ENCODE measurements at regions not wholly inside any gene's neighbourhood (a gene's known extent, or its start where the extent isn't known, plus 50 kb on each side); places are given as distances from the start of the nearest gene placed in this dataset.

DNA sequence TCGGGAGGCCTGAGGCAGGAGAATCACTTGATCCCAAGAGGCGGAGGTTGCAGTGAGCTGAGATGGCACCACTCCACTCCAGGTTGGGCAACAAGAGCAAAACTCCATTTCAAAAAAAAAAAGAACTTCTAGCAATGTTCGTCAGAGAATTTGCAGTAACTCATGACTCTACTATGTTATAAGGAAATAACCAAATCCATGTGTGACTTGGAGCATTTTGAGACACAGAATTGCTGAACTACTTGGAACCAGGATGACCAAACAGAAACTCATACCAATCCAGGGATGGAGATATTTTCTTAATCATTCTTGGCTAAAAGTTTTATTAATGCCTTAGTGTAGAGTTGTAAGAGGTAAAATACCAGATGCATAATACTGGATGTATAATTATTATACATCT is 99.9 kb upstream of the BNC2 start:
- Histone ChIP-seq H3K9me1 (ENCODE audit: control insufficient read depth, extremely low read depth, insufficient read depth, low read length) (no peaks in the 10 kb centered on the region), H2AFZ (ENCODE audit: control insufficient read depth, low read length) (no peak overlapping the region), H3K4me3 (ENCODE audit: control insufficient read depth in 2 of 3, extremely low read depth in 1 of 3, insufficient read depth in 2 of 3, low read depth in 1 of 3, low read length in 3 of 3) (no peak overlapping the region), H3K27me3 (ENCODE audit: control insufficient read depth, extremely low read depth, insufficient read depth, low read length) (no peaks in the 10 kb centered on the region), H3K36me3 (ENCODE audit: control insufficient read depth in 2 of 2, extremely low read depth in 1 of 2, insufficient read depth in 2 of 2, low read length in 2 of 2) (no peaks in the 10 kb centered on the region), H3K27ac (ENCODE audit: control insufficient read depth, insufficient read depth, low read length) (no peak overlapping the region), H4K20me1 (ENCODE audit: control insufficient read depth, extremely low read depth, insufficient read depth, low read length) (no peaks in the 10 kb centered on the region), H3K9me3 (ENCODE audit: control insufficient read depth, low read depth, low read length) (no peaks in the 10 kb centered on the region), H3K9ac (ENCODE audit: control insufficient read depth, extremely low read depth, insufficient read depth, low read length) (no peak overlapping the region), H3K4me1 (ENCODE audit: control insufficient read depth, extremely low read depth, insufficient read depth, low read length) (no peaks in the 10 kb centered on the region), H3K79me2 (ENCODE audit: control insufficient read depth, insufficient read depth, low read length) (no peaks in the 10 kb centered on the region), H3K4me2 (ENCODE audit: control insufficient read depth, extremely low read depth, insufficient read depth, low read depth, low read length) (no peak overlapping the region)
- no peak for FAIRE-seq
- TF ChIP-seq CTCF (optimal IDR thresholded peaks at IDR 0.05 in 1 of 3, IDR thresholded peaks at IDR 0.05 in 1 of 3, conservative IDR thresholded peaks at IDR 0.05 in 1 of 3; ENCODE audit: extremely low read depth in 1 of 3, insufficient read depth in 2 of 3, low read length in 3 of 3): no peak
- no peak for TF ChIP-seq EZH2 (IDR thresholded peaks at IDR 0.05; ENCODE audit: low read length)
- dilution Hi-C loops (cut with MboI; ENCODE audit: extremely low pct_ligation_motif_present, low sequenced_read_pairs): no loop called here
- DNase-seq (ENCODE audit: low read depth, low spot score): no peak

GRCh38 chr9:16964228-16964627 is 93.8 kb upstream of the BNC2 start:
- no peaks in the 10 kb centered on the region for H3K27me3 ChIP-seq (ENCODE audit: control insufficient read depth, extremely low read depth, insufficient read depth, low read length)
- H3K36me3 ChIP-seq (ENCODE audit: control insufficient read depth in 2 of 2, extremely low read depth in 1 of 2, insufficient read depth in 2 of 2, low read length in 2 of 2): no peaks in the 10 kb centered on the region
- no peaks in the 10 kb centered on the region for H3K79me2 ChIP-seq (ENCODE audit: control insufficient read depth, insufficient read depth, low read length)
- no peaks in the 10 kb centered on the region for H3K9me3 ChIP-seq (ENCODE audit: control insufficient read depth, low read depth, low read length)
- dilution Hi-C loops (cut with MboI; ENCODE audit: extremely low pct_ligation_motif_present, low sequenced_read_pairs): no loop called here
- no peak overlapping the region for H3K4me3 ChIP-seq (ENCODE audit: control insufficient read depth in 2 of 3, extremely low read depth in 1 of 3, insufficient read depth in 2 of 3, low read depth in 1 of 3, low read length in 3 of 3)
- FAIRE-seq (no peak), DNase-seq (ENCODE audit: low read depth, low spot score) (peak; percentile 50)
- H3K27ac ChIP-seq (ENCODE audit: control insufficient read depth, insufficient read depth, low read length): peak overlapping the region; percentile 38
- H2AFZ ChIP-seq (ENCODE audit: control insufficient read depth, low read length): no peak overlapping the region
- no peaks in the 10 kb centered on the region for H3K9me1 ChIP-seq (ENCODE audit: control insufficient read depth, extremely low read depth, insufficient read depth, low read length)
- H3K4me1 ChIP-seq (ENCODE audit: control insufficient read depth, extremely low read depth, insufficient read depth, low read length): no peaks in the 10 kb centered on the region
- no peaks in the 10 kb centered on the region for H4K20me1 ChIP-seq (ENCODE audit: control insufficient read depth, extremely low read depth, insufficient read depth, low read length)
- H3K9ac ChIP-seq (ENCODE audit: control insufficient read depth, extremely low read depth, insufficient read depth, low read length): no peak overlapping the region
- H3K4me2 ChIP-seq (ENCODE audit: control insufficient read depth, extremely low read depth, insufficient read depth, low read depth, low read length): no peak overlapping the region
- no peak for TF ChIP-seq EZH2 (IDR thresholded peaks at IDR 0.05; ENCODE audit: low read length)
- TF ChIP-seq CTCF (optimal IDR thresholded peaks at IDR 0.05 in 1 of 3, IDR thresholded peaks at IDR 0.05 in 1 of 3, conservative IDR thresholded peaks at IDR 0.05 in 1 of 3; ENCODE audit: extremely low read depth in 1 of 3, insufficient read depth in 2 of 3, low read length in 3 of 3): no peak

Data from keratinocyte (primary cell).